Ascending aorta (tissue), 2 donors: ENCODE measurements at regions not wholly inside any gene's neighbourhood (a gene's known extent, or its start where the extent isn't known, plus 50 kb on each side); places are given as distances from the start of the nearest gene placed in this dataset.

Experiments used
- DNase-seq, 2 donors: peaks; one replicate each; pipeline ENCODE4 v3.0.0-alpha.2; 2019; ENCODE audit warnings: low spot score in 2 of 2
- H3K27ac ChIP-seq, 2 donors: fragments of 200-600 bp; sonication (generic); one replicate each; pipeline ENCODE4 v1.5.1; 2016 to 2017; ENCODE audit warnings: mild to moderate bottlenecking in 1 of 2
- H3K27me3 ChIP-seq: fragments of 200-600 bp; sonication (generic); one replicate; pipeline ENCODE4 v1.5.1; 2017
- H3K36me3 ChIP-seq, 2 donors: fragments of 200-600 bp; sonication (generic); one replicate each; pipeline ENCODE4 v1.5.1; 2016
- H3K4me1 ChIP-seq, 2 donors: fragments of 200-600 bp; sonication (generic); one replicate each; pipeline ENCODE4 v1.5.1; 2016 to 2017; ENCODE audit warnings: mild to moderate bottlenecking in 1 of 2
- H3K4me3 ChIP-seq, 2 donors: fragments of 200-600 bp; sonication (generic); one replicate each; pipeline ENCODE4 v1.5.1; 2016 to 2017; ENCODE audit warnings: mild to moderate bottlenecking in 1 of 2
- H3K9me3 ChIP-seq, 2 donors: fragments of 200-600 bp; sonication (generic); one replicate each; pipeline ENCODE4 v1.5.1; 2016
- intact Hi-C: fragments of 100-400 bp; cut with DNase I; formaldehyde crosslinking; loops from one replicate; pipeline ENCODE4 v1.15.1; 2023
- TF ChIP-seq, protein P1 (sequence below), 3 experiments: fragments of 200-600 bp in 2 of 3; fragments of 450-650 bp in 1 of 3; sonication (generic) in 2 of 3; IDR thresholded peaks; one replicate each; pipeline ENCODE4 v1.5.1; 2016 to 2019; ENCODE audit warnings: antibody characterized with exemption in 3 of 3, mild to moderate bottlenecking in 1 of 3, moderate library complexity in 1 of 3

GRCh38 chr2:121049950-121050585 is 234.9 kb downstream of the TFCP2L1 start:
- no peaks in the 10 kb centered on the region for H3K9me3 ChIP-seq
- no peak for DNase-seq
- no peak overlapping the region for H3K4me3 ChIP-seq
- H3K27me3 ChIP-seq = no peaks in the 10 kb centered on the region
- TF ChIP-seq, protein P1, sequence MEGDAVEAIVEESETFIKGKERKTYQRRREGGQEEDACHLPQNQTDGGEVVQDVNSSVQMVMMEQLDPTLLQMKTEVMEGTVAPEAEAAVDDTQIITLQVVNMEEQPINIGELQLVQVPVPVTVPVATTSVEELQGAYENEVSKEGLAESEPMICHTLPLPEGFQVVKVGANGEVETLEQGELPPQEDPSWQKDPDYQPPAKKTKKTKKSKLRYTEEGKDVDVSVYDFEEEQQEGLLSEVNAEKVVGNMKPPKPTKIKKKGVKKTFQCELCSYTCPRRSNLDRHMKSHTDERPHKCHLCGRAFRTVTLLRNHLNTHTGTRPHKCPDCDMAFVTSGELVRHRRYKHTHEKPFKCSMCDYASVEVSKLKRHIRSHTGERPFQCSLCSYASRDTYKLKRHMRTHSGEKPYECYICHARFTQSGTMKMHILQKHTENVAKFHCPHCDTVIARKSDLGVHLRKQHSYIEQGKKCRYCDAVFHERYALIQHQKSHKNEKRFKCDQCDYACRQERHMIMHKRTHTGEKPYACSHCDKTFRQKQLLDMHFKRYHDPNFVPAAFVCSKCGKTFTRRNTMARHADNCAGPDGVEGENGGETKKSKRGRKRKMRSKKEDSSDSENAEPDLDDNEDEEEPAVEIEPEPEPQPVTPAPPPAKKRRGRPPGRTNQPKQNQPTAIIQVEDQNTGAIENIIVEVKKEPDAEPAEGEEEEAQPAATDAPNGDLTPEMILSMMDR (IDR thresholded peaks at IDR 0.05) = no peak
- intact Hi-C loops = no loop called here
- H3K27ac ChIP-seq = no peak overlapping the region
- peaks cover 0 to 3% of the 10 kb centered on the region in 2 donors for H3K4me1 ChIP-seq
- no peaks in the 10 kb centered on the region for H3K36me3 ChIP-seq

GRCh38 chr2:121051311-121051710 is 233.7 kb downstream of the TFCP2L1 start:
- Histone ChIP-seq H3K27me3 (no peaks in the 10 kb centered on the region), H3K4me3 (no peak overlapping the region), H3K9me3 (no peaks in the 10 kb centered on the region), H3K4me1 (peaks cover 0 to 3% of the 10 kb centered on the region in 2 donors), H3K27ac (no peak overlapping the region), H3K36me3 (no peaks in the 10 kb centered on the region)
- intact Hi-C loops = no loop called here
- no peak for DNase-seq
- TF ChIP-seq, protein P1 (IDR thresholded peaks at IDR 0.05) = no peak

DNA sequence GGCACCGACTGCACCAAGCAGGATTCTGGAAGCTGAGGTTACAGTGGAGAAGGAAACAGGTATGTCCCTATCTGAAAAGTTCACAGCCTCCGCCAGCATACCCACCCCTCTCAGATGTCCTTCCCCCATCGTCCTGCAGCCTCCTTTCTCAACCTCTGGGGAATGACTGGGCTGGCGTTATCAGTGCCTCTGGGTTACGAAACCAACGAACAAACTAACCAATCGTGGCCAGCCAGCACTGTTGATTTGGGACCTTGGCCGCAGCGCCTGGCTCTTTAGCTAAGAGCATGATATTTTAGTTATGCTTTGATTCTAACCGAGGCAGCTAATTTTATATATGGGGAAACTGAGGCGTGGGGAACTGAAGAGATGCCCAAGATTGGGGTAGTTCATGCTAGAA is 233.0 kb downstream of the TFCP2L1 start:
- H3K27ac ChIP-seq = no peak overlapping the region
- H3K9me3 ChIP-seq = no peaks in the 10 kb centered on the region
- H3K4me1 ChIP-seq = peaks cover 0 to 3% of the 10 kb centered on the region in 2 donors
- DNase-seq = no peak
- H3K4me3 ChIP-seq = no peak overlapping the region
- no peaks in the 10 kb centered on the region for H3K36me3 ChIP-seq
- H3K27me3 ChIP-seq = no peaks in the 10 kb centered on the region
- intact Hi-C loops = no loop called here
- TF ChIP-seq, protein P1 (IDR thresholded peaks at IDR 0.05) = no peak

DNA sequence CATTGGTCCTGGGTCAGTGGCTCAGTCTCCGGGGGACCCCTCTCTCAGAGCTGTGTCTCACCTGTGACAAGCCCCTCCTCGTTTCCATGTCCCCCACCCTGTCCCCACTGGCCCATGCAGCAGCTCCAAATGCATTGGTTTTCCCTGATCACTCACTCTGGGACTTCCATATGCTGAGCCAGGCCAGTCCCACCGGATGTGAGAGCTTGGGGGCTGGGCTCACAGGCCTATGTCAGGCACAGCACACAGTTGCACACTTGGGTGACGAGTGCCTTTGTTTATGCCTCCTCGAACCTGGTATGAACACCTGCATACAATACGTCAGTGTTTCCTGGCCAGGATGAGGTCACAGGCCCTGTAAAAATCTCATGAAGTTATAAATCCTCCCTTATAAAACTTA is 232.5 kb downstream of the TFCP2L1 start:
- no peaks in the 10 kb centered on the region for H3K36me3 ChIP-seq
- TF ChIP-seq, protein P1 (IDR thresholded peaks at IDR 0.05) = no peak
- no peaks in the 10 kb centered on the region for H3K27me3 ChIP-seq
- peaks cover 0 to 3% of the 10 kb centered on the region in 2 donors for H3K4me1 ChIP-seq
- intact Hi-C loops = no loop called here
- H3K9me3 ChIP-seq = no peaks in the 10 kb centered on the region
- no peak overlapping the region for H3K27ac ChIP-seq
- H3K4me3 ChIP-seq = no peak overlapping the region
- no peak for DNase-seq

- H3K9me3 ChIP-seq = no peaks in the 10 kb centered on the region
- peaks cover 0 to 3% of the 10 kb centered on the region in 2 donors for H3K4me1 ChIP-seq
- intact Hi-C loops = no loop called here
- H3K27me3 ChIP-seq = no peaks in the 10 kb centered on the region
- no peak overlapping the region for H3K27ac ChIP-seq
- DNase-seq = no peak
- no peaks in the 10 kb centered on the region for H3K36me3 ChIP-seq
- TF ChIP-seq, protein P1 (IDR thresholded peaks at IDR 0.05) = no peak
- H3K4me3 ChIP-seq = no peak overlapping the region
Measured at GRCh38 chr2:121055088-121055487, 229.9 kb downstream of the TFCP2L1 start.

DNA sequence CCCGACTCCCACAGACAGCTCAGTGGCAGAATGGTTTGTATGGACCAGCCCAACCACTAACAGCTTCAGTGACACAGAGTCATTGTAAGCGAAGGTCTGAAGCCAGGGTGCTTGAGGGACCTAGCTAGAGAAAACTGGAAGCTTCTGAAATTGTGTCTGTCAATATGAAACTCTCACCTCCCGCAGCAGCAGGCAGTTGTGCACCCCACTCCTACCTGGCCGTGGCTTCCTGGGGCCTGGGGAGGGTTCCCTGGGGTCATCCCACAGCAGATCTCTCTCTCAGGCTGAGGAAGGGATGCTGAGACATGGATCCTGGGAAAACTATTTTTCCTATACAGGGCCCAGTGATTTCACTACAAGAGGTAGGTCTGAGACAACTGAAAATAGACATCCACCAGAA is 229.5 kb downstream of the TFCP2L1 start:
- intact Hi-C loops = no loop called here
- no peak overlapping the region for H3K27ac ChIP-seq
- no peak overlapping the region for H3K4me3 ChIP-seq
- no peaks in the 10 kb centered on the region for H3K9me3 ChIP-seq
- no peaks in the 10 kb centered on the region for H3K36me3 ChIP-seq
- no peak for DNase-seq
- H3K27me3 ChIP-seq = no peaks in the 10 kb centered on the region
- H3K4me1 ChIP-seq = peaks cover 0 to 3% of the 10 kb centered on the region in 2 donors
- TF ChIP-seq, protein P1 (IDR thresholded peaks at IDR 0.05) = no peak
